Loucy (cell line): ENCODE measurements at regions not wholly inside any gene's neighbourhood (a gene's known extent, or its start where the extent isn't known, plus 50 kb on each side); places are given as distances from the start of the nearest gene placed in this dataset.

ENCODE experiments used
- EZH2phosphoT487 ChIP-seq: fragments of 200-600 bp; IDR thresholded peaks from 2 replicates; pipeline ENCODE4 v1.6.1; 2018; ENCODE audit warnings: antibody characterized with exemption, mild to moderate bottlenecking, moderate library complexity, borderline replicate concordance
- TF ChIP-seq, protein P1 (sequence below): fragments of 200-600 bp; sonication (generic); conservative IDR thresholded peaks from 2 replicates; pipeline ENCODE4 v1.5.1; 2014; ENCODE audit warnings: mild to moderate bottlenecking, antibody characterized with exemption, low read length

DNA sequence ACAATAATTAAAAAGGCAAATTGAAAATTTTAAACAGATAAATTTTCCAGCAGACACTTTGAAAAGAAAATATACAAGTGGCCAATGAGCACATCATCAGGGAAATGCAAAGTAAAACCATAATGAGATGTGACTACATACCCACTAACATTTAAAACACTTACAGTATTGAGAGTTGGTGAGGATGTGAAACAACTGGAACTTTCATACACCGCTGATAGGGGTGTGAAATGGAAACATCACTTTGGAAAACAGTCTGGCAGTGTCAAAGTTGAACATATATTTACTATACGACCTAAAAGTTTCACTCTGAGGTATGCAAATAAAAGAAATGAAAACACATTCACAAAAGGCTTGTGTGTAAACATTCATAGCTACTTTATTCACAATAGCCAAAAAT lies 94.0 kb upstream of the GNAO1 start:
- TF ChIP-seq, protein P1, sequence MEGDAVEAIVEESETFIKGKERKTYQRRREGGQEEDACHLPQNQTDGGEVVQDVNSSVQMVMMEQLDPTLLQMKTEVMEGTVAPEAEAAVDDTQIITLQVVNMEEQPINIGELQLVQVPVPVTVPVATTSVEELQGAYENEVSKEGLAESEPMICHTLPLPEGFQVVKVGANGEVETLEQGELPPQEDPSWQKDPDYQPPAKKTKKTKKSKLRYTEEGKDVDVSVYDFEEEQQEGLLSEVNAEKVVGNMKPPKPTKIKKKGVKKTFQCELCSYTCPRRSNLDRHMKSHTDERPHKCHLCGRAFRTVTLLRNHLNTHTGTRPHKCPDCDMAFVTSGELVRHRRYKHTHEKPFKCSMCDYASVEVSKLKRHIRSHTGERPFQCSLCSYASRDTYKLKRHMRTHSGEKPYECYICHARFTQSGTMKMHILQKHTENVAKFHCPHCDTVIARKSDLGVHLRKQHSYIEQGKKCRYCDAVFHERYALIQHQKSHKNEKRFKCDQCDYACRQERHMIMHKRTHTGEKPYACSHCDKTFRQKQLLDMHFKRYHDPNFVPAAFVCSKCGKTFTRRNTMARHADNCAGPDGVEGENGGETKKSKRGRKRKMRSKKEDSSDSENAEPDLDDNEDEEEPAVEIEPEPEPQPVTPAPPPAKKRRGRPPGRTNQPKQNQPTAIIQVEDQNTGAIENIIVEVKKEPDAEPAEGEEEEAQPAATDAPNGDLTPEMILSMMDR: no peak
- no peak for TF ChIP-seq EZH2phosphoT487
